Keratinocyte (primary cell): ENCODE measurements at regions not wholly inside any gene's neighbourhood (a gene's known extent, or its start where the extent isn't known, plus 50 kb on each side); places are given as distances from the start of the nearest gene placed in this dataset.
A peak's percentile ranks its signal among the peaks of the same experiment; 100 is the strongest.

Experiments used
- DNase-seq: peaks from one replicate; pipeline ENCODE4 v3.0.0-alpha.2; 2011; ENCODE audit warnings: low read depth, missing footprints, low spot score
- FAIRE-seq: peaks from 2 replicates; lab custom pipeline; 2011; peaks lifted over from hg19 to GRCh38; lab: Jason Lieb, UNC
- H2AFZ ChIP-seq: 2 replicates; pipeline ENCODE4 v1.6.0; 2012; ENCODE audit warnings: low read length, control low read depth, inconsistent platforms; ENCODE audit not compliant: control insufficient read depth
- H3K27ac ChIP-seq: 2 replicates; pipeline ENCODE4 v1.5.1; 2011; ENCODE audit warnings: low read length; ENCODE audit not compliant: control insufficient read depth, insufficient read depth
- H3K27me3 ChIP-seq: 3 replicates; pipeline ENCODE4 v1.6.0; 2011; ENCODE audit warnings: low read length; ENCODE audit not compliant: control insufficient read depth, insufficient read depth; ENCODE audit errors: extremely low read depth
- H3K36me3 ChIP-seq, 2 experiments: 2 replicates in 1 of 2; 3 replicates in 1 of 2; pipeline ENCODE4 v1.5.1; 2011; ENCODE audit warnings: low read length in 2 of 2, mild to moderate bottlenecking in 1 of 2; ENCODE audit not compliant: control insufficient read depth in 2 of 2, insufficient read depth in 2 of 2; ENCODE audit errors: extremely low read depth in 1 of 2
- H3K4me1 ChIP-seq: 3 replicates; pipeline ENCODE4 v1.5.1; 2011; ENCODE audit warnings: low read length; ENCODE audit not compliant: control insufficient read depth, insufficient read depth; ENCODE audit errors: extremely low read depth
- H3K4me2 ChIP-seq: 3 replicates; pipeline ENCODE4 v1.6.0; 2011; ENCODE audit warnings: low read depth, low read length; ENCODE audit not compliant: control insufficient read depth, insufficient read depth; ENCODE audit errors: extremely low read depth
- H3K4me3 ChIP-seq, 3 experiments: fragments of 200-600 bp in 1 of 3; sonication (generic) in 1 of 3; 2 replicates in 2 of 3; 3 replicates in 1 of 3; pipeline ENCODE4 v1.5.1; 2011 to 2016; ENCODE audit warnings: low read length in 3 of 3, mild to moderate bottlenecking in 3 of 3, control low read depth in 2 of 3, inconsistent platforms in 1 of 3, low read depth in 1 of 3, mixed read lengths in 1 of 3, mixed run types in 1 of 3, moderate library complexity in 1 of 3; ENCODE audit not compliant: control insufficient read depth in 2 of 3, insufficient read depth in 2 of 3; ENCODE audit errors: extremely low read depth in 1 of 3
- H3K79me2 ChIP-seq: 2 replicates; pipeline ENCODE4 v1.6.0; 2012; ENCODE audit warnings: low read length; ENCODE audit not compliant: control insufficient read depth, insufficient read depth
- H3K9ac ChIP-seq: 3 replicates; pipeline ENCODE4 v1.6.0; 2011; ENCODE audit warnings: low read length; ENCODE audit not compliant: control insufficient read depth, insufficient read depth; ENCODE audit errors: extremely low read depth
- H3K9me1 ChIP-seq: 3 replicates; pipeline ENCODE4 v1.6.0; 2011; ENCODE audit warnings: low read length; ENCODE audit not compliant: control insufficient read depth, insufficient read depth; ENCODE audit errors: extremely low read depth
- H3K9me3 ChIP-seq: 2 replicates; pipeline ENCODE4 v1.5.1; 2012; ENCODE audit warnings: low read depth, low read length; ENCODE audit not compliant: control insufficient read depth
- H4K20me1 ChIP-seq: 3 replicates; pipeline ENCODE4 v1.6.0; 2011; ENCODE audit warnings: low read length; ENCODE audit not compliant: control insufficient read depth, insufficient read depth; ENCODE audit errors: extremely low read depth
- CTCF ChIP-seq, 3 experiments: IDR thresholded peaks in 1 of 3; conservative IDR thresholded peaks in 1 of 3; optimal IDR thresholded peaks in 1 of 3; 2 replicates in 2 of 3; 3 replicates in 1 of 3; pipeline versions ENCODE3 to v1.5.1; 2011; ENCODE audit warnings: low read length in 3 of 3, mild to moderate bottlenecking in 3 of 3, moderate library complexity in 2 of 3, control low read depth in 1 of 3, inconsistent platforms in 1 of 3; ENCODE audit not compliant: insufficient read depth in 2 of 3; ENCODE audit errors: extremely low read depth in 1 of 3
- EZH2 ChIP-seq: IDR thresholded peaks from one replicate; pipeline ENCODE4 v1.6.1; 2012; ENCODE audit warnings: inconsistent platforms, mild to moderate bottlenecking, low read length, moderate library complexity
- dilution Hi-C: fragments of 300-500 bp; cut with MboI; formaldehyde crosslinking; loops from one replicate; pipeline ENCODE4 v1.7.0; 2020; ENCODE audit warnings: low sequenced_read_pairs; ENCODE audit not compliant: extremely low pct_ligation_motif_present

DNA sequence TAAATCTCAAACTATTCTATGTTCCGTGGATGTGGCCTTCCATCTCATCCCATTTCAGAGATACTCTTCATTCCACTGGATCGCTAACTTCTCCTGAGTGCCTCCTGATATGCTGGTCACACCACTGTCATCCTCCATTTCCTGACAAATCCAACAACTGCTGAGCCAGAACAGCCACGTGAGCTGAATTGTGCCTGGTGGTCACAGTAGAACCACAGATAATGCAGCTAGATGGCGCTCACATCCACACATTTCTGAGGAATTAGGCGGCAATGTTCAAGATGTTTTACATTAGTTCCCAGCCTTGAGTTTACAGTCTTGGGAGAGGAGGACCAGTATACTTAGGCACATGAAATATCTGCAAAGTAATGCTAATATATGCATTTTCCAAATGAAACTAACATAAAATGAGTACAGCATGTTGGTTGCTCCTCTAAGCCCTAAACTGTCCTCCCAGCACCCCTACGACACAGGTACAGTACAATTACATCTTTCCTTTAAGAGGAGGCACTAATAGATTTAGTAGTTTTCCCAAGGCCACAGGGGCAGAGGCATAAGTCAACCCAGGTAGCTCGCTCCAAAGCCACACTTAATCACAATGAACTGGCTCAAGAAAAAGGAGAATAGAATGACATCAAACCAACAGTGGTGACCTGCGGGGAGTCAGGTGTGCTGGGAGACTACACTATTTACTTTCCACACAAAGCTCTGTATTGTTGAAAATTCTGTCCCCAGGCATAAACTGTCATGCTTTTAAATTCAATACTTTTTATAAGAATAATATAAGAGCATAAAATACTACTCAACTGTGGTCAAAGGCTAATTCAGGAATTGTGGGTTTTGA, 134.2 kb downstream of the CHIC2 start:
- Histone ChIP-seq H3K9me1 (no peaks in the 10 kb centered on the region), H3K79me2 (no peaks in the 10 kb centered on the region), H3K4me2 (no peak overlapping the region), H4K20me1 (no peaks in the 10 kb centered on the region), H3K9ac (no peak overlapping the region), H3K9me3 (no peaks in the 10 kb centered on the region), H3K27ac (no peak overlapping the region), H3K27me3 (no peaks in the 10 kb centered on the region), H3K4me1 (peaks cover 6% of the 10 kb centered on the region), H3K36me3 (no peaks in the 10 kb centered on the region), H2AFZ (peak overlapping the region; percentile 11), H3K4me3 (no peak overlapping the region)
- dilution Hi-C loops: loop anchor here (25.0 kb wide), 1 partner anchor 282 kb away; no protein-coding TSS in a partner anchor
- FAIRE-seq (peak; percentile 100), DNase-seq (no peak)
- peak; percentile 57 to 97 (median 94) for TF ChIP-seq CTCF (optimal IDR thresholded peaks at IDR 0.05 in 1 of 3, IDR thresholded peaks at IDR 0.05 in 1 of 3, conservative IDR thresholded peaks at IDR 0.05 in 1 of 3; ENCODE audit: extremely low read depth in 1 of 3, insufficient read depth in 2 of 3, low read length in 3 of 3)
- no peak for TF ChIP-seq EZH2

GRCh38 chr4:53929311-53929710, 135.1 kb downstream of the CHIC2 start:
- H4K20me1 ChIP-seq: no peaks in the 10 kb centered on the region
- no peaks in the 10 kb centered on the region for H3K9me1 ChIP-seq
- TF ChIP-seq EZH2 (no peak), CTCF (optimal IDR thresholded peaks at IDR 0.05 in 1 of 3, IDR thresholded peaks at IDR 0.05 in 1 of 3, conservative IDR thresholded peaks at IDR 0.05 in 1 of 3; ENCODE audit: extremely low read depth in 1 of 3, insufficient read depth in 2 of 3, low read length in 3 of 3) (no peak)
- no peak for DNase-seq
- H3K36me3 ChIP-seq: no peaks in the 10 kb centered on the region
- no peak overlapping the region for H3K4me3 ChIP-seq
- no peak overlapping the region for H2AFZ ChIP-seq
- H3K9ac ChIP-seq: no peak overlapping the region
- peaks cover 15% of the 10 kb centered on the region for H3K4me1 ChIP-seq
- H3K27ac ChIP-seq: no peak overlapping the region
- dilution Hi-C loops: loop anchor here (25.0 kb wide), 1 partner anchor 283 kb away; no protein-coding TSS in a partner anchor
- H3K4me2 ChIP-seq: no peak overlapping the region
- FAIRE-seq: no peak
- H3K9me3 ChIP-seq: no peaks in the 10 kb centered on the region
- H3K79me2 ChIP-seq: no peaks in the 10 kb centered on the region
- H3K27me3 ChIP-seq: no peaks in the 10 kb centered on the region
